Testis (tissue), 2 donors: ENCODE measurements at regions not wholly inside any gene's neighbourhood (a gene's known extent, or its start where the extent isn't known, plus 50 kb on each side); places are given as distances from the start of the nearest gene placed in this dataset.

Source experiments
- DNase-seq: peaks from one replicate; pipeline ENCODE4 v3.0.0-alpha.2; 2019
- H3K27ac ChIP-seq, 2 donors: fragments of 200-600 bp; sonication (generic); one replicate each; pipeline ENCODE4 v1.5.1; 2019
- H3K27me3 ChIP-seq: fragments of 200-600 bp; sonication (generic); one replicate; pipeline ENCODE4 v1.5.1; 2019
- H3K36me3 ChIP-seq: fragments of 200-600 bp; sonication (generic); one replicate; pipeline ENCODE4 v1.5.1; 2017; ENCODE audit warnings: low read depth; ENCODE audit errors: missing control alignments
- H3K4me1 ChIP-seq: fragments of 200-600 bp; sonication (generic); one replicate; pipeline ENCODE4 v1.5.1; 2019
- H3K4me3 ChIP-seq, 2 donors: fragments of 200-600 bp; sonication (generic); one replicate each; pipeline ENCODE4 v1.5.1; 2017 to 2019
- H3K9me3 ChIP-seq: fragments of 200-600 bp; sonication (generic); one replicate; pipeline ENCODE4 v1.5.1; 2017
- POLR2A ChIP-seq: fragments of 450-650 bp; IDR thresholded peaks from one replicate; pipeline ENCODE4 v1.6.1; 2017; ENCODE audit warnings: antibody characterized with exemption, mild to moderate bottlenecking, moderate library complexity
- WGBS, 2 donors: methylation state at CpG; one replicate each; pipeline ENCODE4 v1.1.5; 2018; 5-methylcytosine and 5-hydroxymethylcytosine counted together
- intact Hi-C: fragments of 100-400 bp; cut with DNase I; formaldehyde crosslinking; loops from one replicate; pipeline ENCODE4 v1.15.1; 2023; ENCODE audit warnings: low total_unique reads
- TF ChIP-seq, protein P1 (sequence below), 3 experiments: fragments of 450-650 bp in 2 of 3; fragments of 200-600 bp in 1 of 3; sonication (generic) in 1 of 3; IDR thresholded peaks; one replicate each; pipeline ENCODE4 v1.5.1; 2016 to 2019; ENCODE audit warnings: antibody characterized with exemption in 3 of 3, mild to moderate bottlenecking in 2 of 3, moderate library complexity in 1 of 3

DNA sequence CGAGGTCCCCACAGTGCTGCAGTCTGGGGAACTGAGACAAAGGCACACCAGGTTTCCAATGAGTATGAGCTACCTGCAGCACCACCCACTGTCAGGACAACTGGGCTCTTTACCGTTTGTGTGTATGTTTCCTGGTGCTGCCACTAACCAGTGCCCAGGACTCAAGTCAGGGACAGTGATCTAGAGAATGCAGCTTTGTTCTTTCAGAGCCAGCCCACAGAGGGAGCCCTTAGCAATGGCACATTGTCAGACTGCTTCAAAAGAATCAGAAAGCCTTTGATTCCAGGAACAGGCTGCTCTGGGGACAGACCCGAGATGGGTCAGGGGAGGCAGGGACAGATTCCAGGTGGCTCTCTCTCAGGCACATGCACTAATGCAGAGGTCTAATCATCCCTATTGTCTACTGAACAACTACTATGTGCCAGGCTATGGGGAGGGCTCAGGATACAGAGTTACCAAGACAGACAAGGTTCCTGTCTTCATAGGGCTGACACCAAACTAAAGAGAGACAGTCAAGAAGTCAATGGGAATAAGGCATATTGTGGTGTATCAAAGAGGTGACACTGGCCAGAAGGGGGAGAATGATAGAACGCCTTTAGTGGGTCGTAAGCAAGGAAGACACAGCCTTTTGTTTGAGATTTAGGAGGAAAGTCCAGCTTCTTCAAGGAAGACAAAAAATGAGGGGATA, 103.7 kb downstream of the VPREB1 start:
- intact Hi-C loops = no loop called here
- no peak overlapping the region for H3K4me3 ChIP-seq

DNA sequence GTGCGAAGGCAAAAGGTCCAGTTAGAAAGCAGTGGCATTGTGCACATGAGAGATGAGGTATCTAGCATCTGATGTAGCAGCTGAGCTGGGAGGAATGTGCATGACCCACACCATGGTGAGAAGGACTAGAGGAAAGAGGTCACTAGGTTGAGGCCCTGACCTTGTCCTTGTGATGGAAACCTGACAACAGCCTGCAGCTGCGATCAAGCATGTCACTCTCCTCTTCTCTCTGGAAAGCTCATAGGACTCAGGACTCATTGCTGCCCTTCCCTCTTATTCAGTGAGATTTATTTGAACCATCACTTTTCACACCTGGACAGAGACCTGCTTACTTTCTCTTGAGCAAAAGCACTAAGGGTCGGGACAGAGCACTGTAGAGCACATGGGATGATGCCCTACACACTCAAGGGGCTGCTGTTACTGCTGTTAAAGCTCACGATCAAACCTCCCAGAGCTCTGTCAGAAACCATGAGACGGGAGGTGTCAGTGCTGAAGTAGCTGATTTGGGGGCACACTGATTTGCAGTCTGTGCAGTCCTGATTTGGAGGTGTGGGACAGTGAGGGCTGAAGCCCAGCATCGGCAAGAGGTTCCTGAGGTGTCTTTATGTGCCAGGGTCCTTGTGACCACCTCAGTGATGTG, 104.3 kb downstream of the VPREB1 start:
- H3K36me3 ChIP-seq = no peaks in the 10 kb centered on the region
- H3K27me3 ChIP-seq = no peaks in the 10 kb centered on the region
- no peak for TF ChIP-seq POLR2A
- TF ChIP-seq, protein P1, sequence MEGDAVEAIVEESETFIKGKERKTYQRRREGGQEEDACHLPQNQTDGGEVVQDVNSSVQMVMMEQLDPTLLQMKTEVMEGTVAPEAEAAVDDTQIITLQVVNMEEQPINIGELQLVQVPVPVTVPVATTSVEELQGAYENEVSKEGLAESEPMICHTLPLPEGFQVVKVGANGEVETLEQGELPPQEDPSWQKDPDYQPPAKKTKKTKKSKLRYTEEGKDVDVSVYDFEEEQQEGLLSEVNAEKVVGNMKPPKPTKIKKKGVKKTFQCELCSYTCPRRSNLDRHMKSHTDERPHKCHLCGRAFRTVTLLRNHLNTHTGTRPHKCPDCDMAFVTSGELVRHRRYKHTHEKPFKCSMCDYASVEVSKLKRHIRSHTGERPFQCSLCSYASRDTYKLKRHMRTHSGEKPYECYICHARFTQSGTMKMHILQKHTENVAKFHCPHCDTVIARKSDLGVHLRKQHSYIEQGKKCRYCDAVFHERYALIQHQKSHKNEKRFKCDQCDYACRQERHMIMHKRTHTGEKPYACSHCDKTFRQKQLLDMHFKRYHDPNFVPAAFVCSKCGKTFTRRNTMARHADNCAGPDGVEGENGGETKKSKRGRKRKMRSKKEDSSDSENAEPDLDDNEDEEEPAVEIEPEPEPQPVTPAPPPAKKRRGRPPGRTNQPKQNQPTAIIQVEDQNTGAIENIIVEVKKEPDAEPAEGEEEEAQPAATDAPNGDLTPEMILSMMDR (IDR thresholded peaks at IDR 0.05) = no peak
- DNase-seq = no peak
- H3K27ac ChIP-seq = no peak overlapping the region
- intact Hi-C loops = no loop called here
- no peaks in the 10 kb centered on the region for H3K9me3 ChIP-seq
- 76 to 90% methylated on average over 6 of the region's 6 CpGs for WGBS, 2 donors
- H3K4me3 ChIP-seq = no peak overlapping the region
- H3K4me1 ChIP-seq = no peaks in the 10 kb centered on the region

More for the DNA sequence above, 103.7 kb downstream of the VPREB1 start:
- Histone ChIP-seq H3K9me3 (no peaks in the 10 kb centered on the region), H3K36me3 (no peaks in the 10 kb centered on the region), H3K27me3 (no peaks in the 10 kb centered on the region), H3K27ac (no peak overlapping the region), H3K4me1 (no peaks in the 10 kb centered on the region)
- no peak for TF ChIP-seq POLR2A
- TF ChIP-seq, protein P1 (IDR thresholded peaks at IDR 0.05) = no peak
- peak; percentile 57 for DNase-seq
- WGBS, 2 donors = 53 to 75% methylated on average over 3 to 5 of the region's 5 CpGs

DNA sequence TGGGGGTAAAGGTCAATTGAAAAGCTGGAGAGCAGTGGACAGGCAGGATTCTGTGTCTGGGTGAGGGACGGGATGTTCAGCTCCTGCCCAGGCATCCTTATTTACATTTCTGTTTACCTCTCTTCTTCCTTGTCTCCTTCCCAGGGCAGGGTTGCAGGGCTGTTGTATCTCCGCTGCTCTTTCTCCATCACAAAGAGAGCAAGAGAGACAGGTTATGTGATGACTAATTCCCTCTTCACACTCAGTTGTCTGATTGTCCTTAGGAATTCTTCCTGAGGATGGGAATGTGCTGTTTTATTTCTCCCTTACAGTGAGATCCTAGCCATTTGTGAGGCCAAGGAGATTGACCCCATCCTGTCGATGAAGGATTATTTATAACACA, 104.9 kb downstream of the VPREB1 start:
- no peak overlapping the region for H3K27ac ChIP-seq
- H3K4me1 ChIP-seq = no peaks in the 10 kb centered on the region
- 70 to 81% methylated on average over 3 of the region's 3 CpGs for WGBS, 2 donors
- no peak for DNase-seq
- H3K4me3 ChIP-seq = no peak overlapping the region
- no peak for TF ChIP-seq POLR2A
- TF ChIP-seq, protein P1 (IDR thresholded peaks at IDR 0.05) = no peak
- intact Hi-C loops = no loop called here
- H3K36me3 ChIP-seq = no peaks in the 10 kb centered on the region
- no peaks in the 10 kb centered on the region for H3K9me3 ChIP-seq
- H3K27me3 ChIP-seq = no peaks in the 10 kb centered on the region

DNA sequence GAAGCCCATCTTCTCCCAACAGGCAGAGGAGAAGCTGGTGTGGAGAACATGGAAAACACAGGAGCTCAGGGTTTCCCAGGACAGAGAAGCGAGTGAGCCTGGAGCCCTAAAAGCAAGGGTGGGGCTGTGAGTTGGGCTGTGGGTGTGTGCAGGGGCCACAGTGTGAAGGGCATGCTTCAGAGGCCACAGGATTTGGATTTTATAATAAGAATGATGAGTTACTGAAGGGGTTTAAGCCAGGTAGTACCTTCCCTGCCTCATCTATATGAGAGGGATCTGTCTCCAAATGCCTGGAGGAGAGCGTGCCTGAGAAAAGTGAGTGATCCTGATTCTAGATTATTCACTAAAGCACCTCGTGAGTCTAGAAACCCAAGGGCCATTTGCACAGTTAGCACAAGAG, 106.8 kb downstream of the VPREB1 start:
- intact Hi-C loops = no loop called here

More for the DNA sequence above, 106.8 kb downstream of the VPREB1 start:
- no peaks in the 10 kb centered on the region for H3K36me3 ChIP-seq
- WGBS, 2 donors = 91 to 93% methylated on average over 3 of the region's 3 CpGs
- no peaks in the 10 kb centered on the region for H3K27me3 ChIP-seq
- H3K27ac ChIP-seq = no peak overlapping the region
- no peak for DNase-seq
- H3K4me3 ChIP-seq = no peak overlapping the region
- TF ChIP-seq, protein P1 (IDR thresholded peaks at IDR 0.05) = no peak
- no peaks in the 10 kb centered on the region for H3K4me1 ChIP-seq
- H3K9me3 ChIP-seq = no peaks in the 10 kb centered on the region
